ENCODE measurements at regions not wholly inside any gene's neighbourhood (a gene's known extent, or its start where the extent isn't known, plus 50 kb on each side); places are given as distances from the start of the nearest gene placed in this dataset.
A peak's percentile ranks its signal among the peaks of the same experiment; 100 is the strongest.

GRCh38 chr10:105702211-105702610, 1061.1 kb downstream of the SORCS3 start:
- H3K4me3 ChIP-seq = no peak overlapping the region
- H3K27ac ChIP-seq = no peak overlapping the region
- no peaks in the 10 kb centered on the region for H3K4me1 ChIP-seq
- no peaks in the 10 kb centered on the region for H3K9me3 ChIP-seq
- DNase-seq (ENCODE audit: low spot score) = no peak
- no peaks in the 10 kb centered on the region for H3K27me3 ChIP-seq
- no peak for TF ChIP-seq CTCF (IDR thresholded peaks at IDR 0.05)
- no peaks in the 10 kb centered on the region for H3K36me3 ChIP-seq

- DNase-seq (ENCODE audit: low spot score) = no peak
- no peaks in the 10 kb centered on the region for H3K36me3 ChIP-seq
- H3K27ac ChIP-seq = no peak overlapping the region
- H3K9me3 ChIP-seq = no peaks in the 10 kb centered on the region
- H3K4me1 ChIP-seq = no peaks in the 10 kb centered on the region
- H3K27me3 ChIP-seq = no peaks in the 10 kb centered on the region
- no peak overlapping the region for H3K4me3 ChIP-seq
- no peak for TF ChIP-seq CTCF (IDR thresholded peaks at IDR 0.05)
Measured at GRCh38 chr10:105700218-105700617, 1059.1 kb downstream of the SORCS3 start.

- Histone ChIP-seq H3K27me3 (no peaks in the 10 kb centered on the region), H3K4me1 (no peaks in the 10 kb centered on the region), H3K27ac (no peak overlapping the region), H3K9me3 (no peaks in the 10 kb centered on the region), H3K36me3 (no peaks in the 10 kb centered on the region), H3K4me3 (no peak overlapping the region)
- DNase-seq (ENCODE audit: low spot score) = no peak
- no peak for TF ChIP-seq CTCF (IDR thresholded peaks at IDR 0.05)
Measured at GRCh38 chr10:105699504-105699903, 1058.4 kb downstream of the SORCS3 start.

GRCh38 chr10:105698592-105698991, 1057.5 kb downstream of the SORCS3 start:
- no peaks in the 10 kb centered on the region for H3K36me3 ChIP-seq
- no peaks in the 10 kb centered on the region for H3K9me3 ChIP-seq
- no peak overlapping the region for H3K27ac ChIP-seq
- no peak overlapping the region for H3K4me3 ChIP-seq
- H3K27me3 ChIP-seq = no peaks in the 10 kb centered on the region
- DNase-seq (ENCODE audit: low spot score) = no peak
- H3K4me1 ChIP-seq = no peaks in the 10 kb centered on the region
- TF ChIP-seq CTCF (IDR thresholded peaks at IDR 0.05) = no peak

GRCh38 chr10:105697290-105697780, 1056.2 kb downstream of the SORCS3 start:
- no peak overlapping the region for H3K4me3 ChIP-seq
- no peaks in the 10 kb centered on the region for H3K4me1 ChIP-seq
- DNase-seq (ENCODE audit: low spot score) = no peak
- no peak for TF ChIP-seq CTCF (IDR thresholded peaks at IDR 0.05)
- H3K27ac ChIP-seq = no peak overlapping the region
- no peaks in the 10 kb centered on the region for H3K36me3 ChIP-seq
- no peaks in the 10 kb centered on the region for H3K27me3 ChIP-seq
- H3K9me3 ChIP-seq = no peaks in the 10 kb centered on the region

- DNase-seq (ENCODE audit: low spot score) = no peak
Measured at GRCh38 chr10:105691811-105692210, 1050.7 kb downstream of the SORCS3 start.

More at GRCh38 chr10:105691811-105692210, 1050.7 kb downstream of the SORCS3 start:
- H3K27ac ChIP-seq = no peak overlapping the region
- H3K9me3 ChIP-seq = no peaks in the 10 kb centered on the region
- peak in 1 of 2 donors; percentile 44 for TF ChIP-seq CTCF (IDR thresholded peaks at IDR 0.05)
- H3K4me1 ChIP-seq = no peaks in the 10 kb centered on the region
- no peak overlapping the region for H3K4me3 ChIP-seq
- H3K36me3 ChIP-seq = no peaks in the 10 kb centered on the region
- no peaks in the 10 kb centered on the region for H3K27me3 ChIP-seq

Data from right atrium auricular region (tissue), 2 donors.